HCT116 (cell line): ENCODE measurements at regions not wholly inside any gene's neighbourhood (a gene's known extent, or its start where the extent isn't known, plus 50 kb on each side); places are given as distances from the start of the nearest gene placed in this dataset.

ENCODE experiments used
- ATAC-seq: fragments of 200-7000 bp; cut with Tn5 transposase; 2 replicates; pipeline ENCODE4 v1.9.1; 2020; ENCODE audit warnings: mild to moderate bottlenecking, moderate library complexity
- BruUV-seq: library from RNA; stranded (reverse); fragments of 400-500 nt; replicated peaks from 2 replicates; lab custom pipeline; 2021; lab: Mats Ljungman, UMichigan
- CTCF ChIA-PET: fragments of 300-600 bp; sonication (Branson Sonifier 250); formaldehyde crosslinking; loops from one replicate; lab custom pipeline; 2021; ENCODE audit warnings: antibody characterized with exemption; lab: Charles Lee
- POLR2A ChIA-PET: fragments of 300-600, 350-600 bp; sonication (Branson Sonifier 250); formaldehyde crosslinking; loops from one replicate; lab custom pipeline; 2021; ENCODE audit warnings: antibody characterized with exemption; lab: Charles Lee
- RAD21 ChIA-PET, 2 experiments: fragments of 300-600 bp; sonication (Branson Sonifier 250); formaldehyde crosslinking; loops; one replicate each; lab custom pipeline; 2023; ENCODE audit warnings: low total read pairs in 2 of 2; ENCODE audit not compliant: uncharacterized antibody in 2 of 2, unreplicated experiment in 2 of 2, low non-redundant PET in 1 of 2; lab: Charles Lee
- DNase-seq: peaks from one replicate; pipeline ENCODE4 v3.0.0-alpha.2; 2010; ENCODE audit warnings: low read depth, low spot score
- H2AFZ ChIP-seq: fragments of 200-600 bp; shearing (Covaris generic), sonication (generic); 2 replicates; pipeline ENCODE4 v1.6.1; 2017; ENCODE audit warnings: low read depth, mixed run types, mixed read lengths, antibody characterized with exemption, low read length; ENCODE audit not compliant: poor library complexity, severe bottlenecking
- H3K27ac ChIP-seq: 2 replicates; pipeline ENCODE4 v1.5.1; 2012; ENCODE audit warnings: low read depth, low read length
- H3K27me3 ChIP-seq: fragments of 200-600 bp; sonication (generic); 2 replicates; pipeline ENCODE4 v1.6.1; 2016; ENCODE audit warnings: mixed run types, low read length, mixed read lengths; ENCODE audit not compliant: insufficient read depth
- H3K36me3 ChIP-seq, 2 experiments: fragments of 200-500 bp in 1 of 2; fragments of 200-600 bp in 1 of 2; sonication (Bioruptor generic) in 1 of 2; sonication (generic) in 1 of 2; 2 replicates each; pipeline versions ENCODE4 v1.5.1 to v1.6.1; 2014 to 2016; ENCODE audit warnings: low read length in 2 of 2, inconsistent platforms in 1 of 2, mixed read lengths in 1 of 2, mixed run types in 1 of 2; ENCODE audit not compliant: insufficient read depth in 2 of 2, control insufficient read depth in 1 of 2
- H3K4me1 ChIP-seq, 2 experiments: fragments of 200-600 bp in 1 of 2; sonication (generic) in 1 of 2; 2 replicates each; pipeline versions ENCODE4 v1.5.1 to v1.6.1; 2012 to 2017; ENCODE audit warnings: low read length in 2 of 2, inconsistent platforms in 1 of 2, mild to moderate bottlenecking in 1 of 2, mixed read lengths in 1 of 2, mixed run types in 1 of 2, moderate library complexity in 1 of 2; ENCODE audit not compliant: insufficient read depth in 2 of 2, control insufficient read depth in 1 of 2
- H3K4me2 ChIP-seq: fragments of 200-600 bp; sonication (generic); 2 replicates; pipeline ENCODE4 v1.6.1; 2017; ENCODE audit warnings: mixed run types, low read length, mixed read lengths
- H3K4me3 ChIP-seq, 2 experiments: fragments of 200-600 bp in 1 of 2; sonication (generic) in 1 of 2; replicated peaks in 1 of 2; 2 replicates each; pipeline ENCODE4 v1.5.1; 2011 to 2016; ENCODE audit warnings: low read length in 2 of 2, control low read depth in 1 of 2, low read depth in 1 of 2, mild to moderate bottlenecking in 1 of 2, mixed read lengths in 1 of 2, mixed run types in 1 of 2
- H3K79me2 ChIP-seq: fragments of 200-600 bp; sonication (generic); 2 replicates; pipeline ENCODE4 v1.6.1; 2017; ENCODE audit warnings: mild to moderate bottlenecking, mixed run types, low read length, moderate library complexity, mixed read lengths; ENCODE audit not compliant: insufficient read depth
- H3K9ac ChIP-seq: fragments of 200-600 bp; sonication (generic); 2 replicates; pipeline ENCODE4 v1.6.1; 2016; ENCODE audit warnings: low read length, mixed read lengths
- H3K9me2 ChIP-seq: fragments of 200-600 bp; sonication (generic), shearing (Covaris generic); 2 replicates; pipeline ENCODE4 v1.6.1; 2017; ENCODE audit warnings: mixed run types, mild to moderate bottlenecking, moderate library complexity; ENCODE audit not compliant: insufficient read depth
- H3K9me3 ChIP-seq, 2 experiments: fragments of 200-500 bp in 1 of 2; fragments of 200-600 bp in 1 of 2; sonication (Bioruptor generic) in 1 of 2; sonication (generic) in 1 of 2; 2 replicates each; pipeline ENCODE4 v1.6.1; 2014 to 2017; ENCODE audit warnings: low read length in 2 of 2, mixed read lengths in 2 of 2, inconsistent platforms in 1 of 2, low read depth in 1 of 2, mild to moderate bottlenecking in 1 of 2, mixed run types in 1 of 2, moderate library complexity in 1 of 2; ENCODE audit not compliant: control insufficient read depth in 1 of 2, insufficient read depth in 1 of 2
- H4K20me1 ChIP-seq: fragments of 200-600 bp; sonication (generic), shearing (Covaris generic); 2 replicates; pipeline ENCODE4 v1.6.1; 2017; ENCODE audit warnings: mixed run types, mild to moderate bottlenecking, moderate library complexity; ENCODE audit not compliant: insufficient read depth
- CBX3 ChIP-seq: IDR thresholded peaks from 2 replicates; pipeline ENCODE4 v1.6.1; 2012; ENCODE audit warnings: low read depth
- CEBPB ChIP-seq: IDR thresholded peaks from 2 replicates; pipeline ENCODE4 v1.6.1; 2012; ENCODE audit warnings: low read depth
- EGR1 ChIP-seq: IDR thresholded peaks from 2 replicates; pipeline ENCODE4 v1.6.1; 2012; ENCODE audit warnings: low read depth
- EZH2phosphoT487 ChIP-seq: fragments of 200-600 bp; IDR thresholded peaks from 2 replicates; pipeline ENCODE4 v1.6.1; 2018; ENCODE audit warnings: antibody characterized with exemption, borderline replicate concordance
- FOSL1 ChIP-seq: IDR thresholded peaks from 2 replicates; pipeline ENCODE4 v1.6.1; 2012; ENCODE audit warnings: low read depth
- JUND ChIP-seq: IDR thresholded peaks from 2 replicates; pipeline ENCODE4 v1.6.1; 2012
- POLR2A ChIP-seq: IDR thresholded peaks from 2 replicates; pipeline ENCODE4 v1.7.0; 2011; ENCODE audit warnings: borderline replicate concordance; ENCODE audit not compliant: insufficient read depth, insufficient read length; ENCODE audit errors: extremely low read depth
- RAD21 ChIP-seq: IDR thresholded peaks from 2 replicates; pipeline ENCODE4 v1.6.1; 2012; ENCODE audit warnings: low read depth, mild to moderate bottlenecking
- REST ChIP-seq: IDR thresholded peaks from 2 replicates; pipeline ENCODE4 v1.6.1; 2012; ENCODE audit warnings: low read depth
- SIN3A ChIP-seq: IDR thresholded peaks from 2 replicates; pipeline ENCODE4 v1.6.1; 2012; ENCODE audit warnings: low read depth
- SP1 ChIP-seq: IDR thresholded peaks from 2 replicates; pipeline ENCODE4 v1.6.1; 2012; ENCODE audit warnings: low read depth
- SRF ChIP-seq: IDR thresholded peaks from 2 replicates; pipeline ENCODE4 v1.6.1; 2012; ENCODE audit warnings: low read depth
- TCF7L2 ChIP-seq: IDR thresholded peaks from 2 replicates; pipeline ENCODE4 v1.7.0; 2011; ENCODE audit warnings: borderline replicate concordance, inconsistent platforms; ENCODE audit not compliant: insufficient read depth, insufficient read length; ENCODE audit errors: extremely low read depth
- ZFX ChIP-seq: fragments of 450-650 bp; IDR thresholded peaks from 2 replicates; pipeline ENCODE4 v1.6.1; 2017
- intact Hi-C: fragments of 100-400 bp; cut with micrococcal nuclease; formaldehyde crosslinking; loops from 2 replicates; pipeline ENCODE4 v1.10.0; 2022
- TF ChIP-seq, protein P1 (sequence below): IDR thresholded peaks from 2 replicates; pipeline ENCODE4 v1.6.1; 2012
- TF ChIP-seq, protein P2 (sequence below): IDR thresholded peaks from 2 replicates; pipeline ENCODE4 v1.6.1; 2012

GRCh38 chr16:24668481-24669061 lies 60.9 kb upstream of the TNRC6A start:
- no peak overlapping the region for H3K4me3 ChIP-seq
- no peaks in the 10 kb centered on the region for H3K27me3 ChIP-seq
- H3K4me2 ChIP-seq = peak overlapping the region; percentile 38; the same call in 1 of the 2 replicates
- no peak for ATAC-seq
- H3K79me2 ChIP-seq = no peaks in the 10 kb centered on the region
- peaks cover 5 to 14% of the 10 kb centered on the region in 2 experiments for H3K4me1 ChIP-seq
- H3K9me3 ChIP-seq = no peaks in the 10 kb centered on the region
- no peak overlapping the region for H3K27ac ChIP-seq
- no peak for DNase-seq
- ChIA-PET CTCF (no interaction called here), POLR2A (no interaction called here), RAD21 (no interaction called here)
- H3K9me2 ChIP-seq = no peaks in the 10 kb centered on the region
- no peak overlapping the region for H2AFZ ChIP-seq
- H3K9ac ChIP-seq = no peak overlapping the region
- no peak for TF ChIP-seq CEBPB
- no TSS peak for BruUV-seq
- H4K20me1 ChIP-seq = no peaks in the 10 kb centered on the region
- intact Hi-C loops = no loop called here
- no peaks in the 10 kb centered on the region for H3K36me3 ChIP-seq

DNA sequence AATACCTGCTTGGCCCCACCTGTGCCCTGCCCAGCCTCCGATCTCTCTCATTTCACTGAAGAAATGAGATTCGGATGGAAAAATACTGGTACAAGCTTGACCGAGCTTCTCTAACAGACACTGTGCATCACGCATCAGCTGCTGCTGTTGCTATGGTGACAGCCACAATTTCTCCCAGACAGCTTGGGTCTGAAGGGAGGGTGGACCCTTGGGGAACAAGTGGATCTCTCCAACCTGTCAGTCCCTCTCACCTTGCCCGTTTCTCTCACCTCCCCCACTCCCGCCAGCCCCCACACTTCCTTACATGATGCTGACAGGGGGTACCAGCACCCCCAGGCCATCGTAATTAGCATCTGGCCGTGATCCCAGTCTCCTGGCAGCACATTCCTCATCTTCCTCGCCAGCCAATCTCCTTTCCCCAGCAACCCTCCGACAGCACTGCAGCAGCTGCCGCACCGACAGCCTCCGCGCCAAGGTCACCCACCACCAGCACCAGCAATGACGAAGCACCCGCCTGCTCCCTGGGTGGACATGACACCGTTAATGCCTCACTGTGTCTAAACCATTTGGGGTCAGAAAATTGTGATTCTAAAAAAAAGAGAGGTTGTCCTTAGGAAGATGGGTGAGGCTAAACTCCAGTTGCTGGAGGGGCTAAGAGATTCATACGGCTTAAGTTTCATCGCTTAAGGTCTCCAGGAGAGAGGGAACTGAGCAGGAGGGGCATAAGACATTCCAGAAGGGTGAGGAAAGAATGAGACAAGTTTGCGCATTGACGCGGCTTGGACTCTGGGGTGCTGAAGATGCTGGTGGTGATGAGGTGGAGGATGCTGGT lies 58.6 kb upstream of the TNRC6A start:
- ChIA-PET CTCF (interaction anchor here (0.9 kb wide), 1 partner anchor 17 kb away, joined by 3 read pairs; no protein-coding TSS in a partner anchor), RAD21 (no interaction called here), POLR2A (no interaction called here)
- H3K4me2 ChIP-seq = no peak overlapping the region
- H3K36me3 ChIP-seq = no peaks in the 10 kb centered on the region
- H2AFZ ChIP-seq = no peak overlapping the region
- H4K20me1 ChIP-seq = no peaks in the 10 kb centered on the region
- no peak overlapping the region for H3K4me3 ChIP-seq
- H3K27me3 ChIP-seq = no peaks in the 10 kb centered on the region
- H3K9me3 ChIP-seq = no peaks in the 10 kb centered on the region
- intact Hi-C loops = loop anchor here (10.0 kb wide), 1 partner anchor 64 kb away; no protein-coding TSS in a partner anchor
- ATAC-seq = no peak
- no TSS peak for BruUV-seq
- H3K9me2 ChIP-seq = no peaks in the 10 kb centered on the region
- no peaks in the 10 kb centered on the region for H3K79me2 ChIP-seq
- H3K27ac ChIP-seq = no peak overlapping the region
- peaks cover 5 to 14% of the 10 kb centered on the region in 2 experiments for H3K4me1 ChIP-seq
- no peak overlapping the region for H3K9ac ChIP-seq
- no peak for DNase-seq
- TF ChIP-seq SRF (no peak), RAD21 (no peak), CEBPB (no peak), EZH2phosphoT487 (no peak), TCF7L2 (no peak), JUND (no peak), FOSL1 (no peak), EGR1 (no peak), SP1 (no peak), CBX3 (no peak), ZFX (no peak), REST (no peak), POLR2A (no peak), SIN3A (no peak)
- TF ChIP-seq, protein P1, sequence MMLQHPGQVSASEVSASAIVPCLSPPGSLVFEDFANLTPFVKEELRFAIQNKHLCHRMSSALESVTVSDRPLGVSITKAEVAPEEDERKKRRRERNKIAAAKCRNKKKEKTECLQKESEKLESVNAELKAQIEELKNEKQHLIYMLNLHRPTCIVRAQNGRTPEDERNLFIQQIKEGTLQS = no peak
- TF ChIP-seq, protein P2, sequence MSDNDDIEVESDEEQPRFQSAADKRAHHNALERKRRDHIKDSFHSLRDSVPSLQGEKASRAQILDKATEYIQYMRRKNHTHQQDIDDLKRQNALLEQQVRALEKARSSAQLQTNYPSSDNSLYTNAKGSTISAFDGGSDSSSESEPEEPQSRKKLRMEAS = no peak
